HPDE6-E6E7 (cell line): ENCODE measurements at regions not wholly inside any gene's neighbourhood (a gene's known extent, or its start where the extent isn't known, plus 50 kb on each side); places are given as distances from the start of the nearest gene placed in this dataset.

Source experiments
- DNase-seq: peaks from one replicate; pipeline ENCODE4 v3.0.0; 2011; ENCODE audit warnings: missing footprints; ENCODE audit errors: extremely low spot score

DNA sequence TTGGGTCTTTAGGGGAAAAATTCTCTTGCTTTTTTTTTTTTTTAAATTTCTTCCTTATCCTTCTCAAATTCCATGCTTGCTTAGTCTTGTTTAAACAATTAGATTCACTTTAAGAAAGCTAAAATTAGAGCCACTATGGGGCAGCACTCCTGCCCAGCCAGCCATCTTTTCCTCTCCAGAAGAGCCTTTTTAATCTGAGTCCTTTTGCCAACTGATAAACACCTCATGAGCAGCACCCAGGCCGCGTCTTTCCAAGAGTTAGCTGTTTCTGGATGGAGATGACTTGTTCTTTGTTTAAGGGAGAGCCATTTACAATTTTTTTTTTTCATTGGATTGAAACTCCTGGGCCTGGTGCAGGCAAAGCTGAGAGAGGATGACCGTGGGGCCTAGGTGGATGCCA lies 53.3 kb upstream of the TSPAN2 start:
- no peak for DNase-seq

DNA sequence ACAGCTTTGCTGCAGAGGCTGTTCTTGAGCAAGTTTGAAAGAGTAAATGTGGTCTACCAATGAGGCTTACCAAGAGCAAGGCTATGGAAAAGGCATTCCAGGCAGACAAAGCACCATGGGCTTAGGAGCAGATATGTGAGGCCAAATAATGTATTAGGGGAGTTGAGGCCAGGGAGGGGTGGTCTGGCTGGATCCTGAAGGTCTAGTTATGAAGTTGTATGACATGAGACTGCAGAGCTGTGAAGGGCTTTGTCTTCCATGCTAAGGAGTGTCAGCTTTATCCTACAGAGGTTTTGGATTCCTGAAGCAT lies 51.8 kb upstream of the TSPAN2 start:
- no peak for DNase-seq

DNA sequence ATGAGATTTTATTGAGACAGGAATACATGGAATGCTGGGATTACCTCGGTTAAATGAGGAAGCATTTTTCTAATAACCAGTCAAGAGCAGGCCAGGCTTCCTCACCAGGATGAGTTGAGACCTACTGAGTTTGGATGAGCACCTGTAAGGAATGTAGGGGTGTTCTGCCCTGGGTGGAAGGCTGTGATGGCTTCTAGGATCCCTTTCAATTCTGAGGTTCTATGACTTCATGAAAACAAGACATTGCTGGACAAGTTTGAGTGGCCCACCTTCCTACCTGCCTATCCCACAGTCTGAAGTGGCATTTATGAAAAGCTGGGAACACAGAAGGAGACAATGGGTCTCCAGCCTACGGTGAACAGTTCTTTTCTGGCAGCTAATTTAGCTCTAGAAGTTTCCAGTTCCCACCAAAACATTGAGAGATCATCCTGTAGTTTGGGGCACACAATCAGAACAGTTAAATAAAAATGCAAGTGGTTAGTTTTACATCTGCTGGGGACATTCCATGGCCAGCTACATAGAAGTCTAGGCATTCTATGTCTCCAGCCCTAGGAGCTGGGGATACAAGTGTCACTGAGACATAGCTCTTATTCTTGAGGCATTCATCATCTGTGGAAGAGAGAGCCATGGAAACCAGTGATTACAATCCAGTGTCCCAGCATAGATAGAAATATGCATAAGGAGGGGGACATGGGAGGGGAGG lies 51.3 kb upstream of the TSPAN2 start:
- DNase-seq: no peak

DNA sequence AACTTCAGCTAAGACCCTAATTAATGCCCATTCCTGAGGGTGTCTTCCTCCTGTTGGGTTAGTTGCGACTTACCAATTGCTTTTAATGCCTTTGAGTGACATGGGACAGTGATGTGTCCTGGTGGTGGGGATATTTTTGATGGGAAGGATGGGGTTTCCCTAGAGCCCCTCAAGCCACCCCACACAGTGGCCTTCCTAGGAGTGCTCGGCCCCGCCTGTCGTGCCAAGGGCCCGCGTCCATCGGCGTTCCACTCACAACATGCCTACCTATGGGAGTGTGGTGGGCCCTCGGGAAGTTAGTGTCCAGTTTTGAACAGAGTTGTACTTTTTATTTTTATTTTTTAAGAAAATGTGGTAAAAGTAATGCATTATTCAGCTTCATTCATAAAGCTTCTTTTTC lies 50.1 kb upstream of the TSPAN2 start:
- no peak for DNase-seq
